ENCODE measurements at regions not wholly inside any gene's neighbourhood (a gene's known extent, or its start where the extent isn't known, plus 50 kb on each side); places are given as distances from the start of the nearest gene placed in this dataset.

DNA sequence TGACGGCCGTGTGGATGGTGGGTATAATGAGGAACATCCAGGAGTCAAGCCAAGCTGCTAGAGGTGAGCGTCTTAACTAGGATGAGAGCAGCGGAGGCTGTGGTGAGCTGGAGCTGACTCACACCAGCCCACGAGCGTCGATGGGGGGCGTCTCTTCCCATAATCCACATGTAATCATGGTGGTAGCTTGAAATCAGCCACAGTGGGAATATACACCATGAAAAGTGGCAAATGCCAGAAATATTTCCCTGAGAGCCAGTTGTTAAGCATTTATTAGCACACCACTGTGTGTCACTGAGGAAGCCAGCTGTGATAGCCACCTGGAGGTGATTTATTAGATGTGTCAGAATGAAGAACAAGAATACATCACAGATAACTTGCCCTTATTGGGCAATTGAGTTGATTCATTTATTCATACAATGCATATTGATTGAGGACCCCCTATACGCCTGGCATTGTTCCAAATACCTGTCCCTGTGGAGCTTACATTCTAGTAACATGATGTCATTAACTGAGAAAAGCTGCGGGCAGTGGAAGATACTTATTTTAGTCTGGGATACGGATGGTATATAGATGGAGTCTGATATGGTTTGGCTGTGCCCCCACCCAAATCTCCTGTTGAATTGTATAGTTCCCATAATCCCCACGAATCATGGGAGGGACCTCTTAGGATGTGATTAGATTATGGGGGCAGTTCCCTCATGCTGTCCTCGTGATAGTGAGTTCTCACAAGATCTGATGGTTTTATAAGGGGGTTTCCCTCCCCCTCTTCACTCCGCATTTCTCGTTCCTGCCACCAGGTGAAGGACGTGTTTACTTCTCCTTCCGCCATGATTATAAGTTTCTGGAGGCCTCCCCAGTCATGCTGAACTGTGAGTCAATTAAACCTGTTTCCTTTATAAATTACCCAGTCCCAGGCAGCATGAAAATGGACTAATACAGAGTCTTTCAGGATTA is 473.4 kb downstream of the METTL15 start:
- Mint-ChIP-seq H3K36me3 (no peaks in the 10 kb centered on the region), H3K4me3 (no peak overlapping the region), H3K4me1 (no peaks in the 10 kb centered on the region), H3K9me3 (peaks cover 0 to 2% (median 0%) of the 10 kb centered on the region in 7 donors), H3K27me3 (no peaks in the 10 kb centered on the region), H3K27ac (no peak overlapping the region)
- DNase-seq (no peak), ATAC-seq (ENCODE audit: low read depth in 2 of 2) (no peak)
- H3K27me3 ChIP-seq (ENCODE audit: control insufficient read depth, insufficient read depth, low read length), result no peaks in the 10 kb centered on the region
- H3K4me3 ChIP-seq (ENCODE audit: low read depth, low read length), result no peak overlapping the region
- H3K27ac ChIP-seq (ENCODE audit: insufficient read depth, low read length, poor library complexity, severe bottlenecking), result no peak overlapping the region
- no peaks in the 10 kb centered on the region for H3K4me1 ChIP-seq (ENCODE audit: control insufficient read depth, insufficient read depth, low read length, poor library complexity, severe bottlenecking)
- no peaks in the 10 kb centered on the region for H3K36me3 ChIP-seq (ENCODE audit: control insufficient read depth, insufficient read depth, low read length)
- no peaks in the 10 kb centered on the region for H3K9me3 ChIP-seq (ENCODE audit: control insufficient read depth in 2 of 2, low read length in 2 of 2)

DNA sequence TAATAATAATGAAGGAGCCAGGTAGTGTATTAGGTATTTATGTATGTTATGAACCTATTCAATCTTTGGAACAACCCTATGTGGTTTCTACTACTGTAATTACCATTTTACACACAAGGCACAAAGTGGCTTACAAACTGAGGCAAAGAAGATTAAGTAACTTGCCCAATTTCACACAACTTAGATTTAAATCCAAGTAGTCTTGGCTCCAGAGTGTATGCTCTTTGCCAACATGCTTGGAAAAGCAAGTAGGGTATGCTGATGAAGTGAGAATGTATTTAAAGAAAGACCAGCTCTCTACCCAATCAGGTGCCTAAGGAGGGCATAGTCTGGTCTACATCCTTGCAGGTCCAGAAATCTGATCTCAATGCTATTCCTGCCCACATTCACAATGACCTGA is 463.2 kb downstream of the METTL15 start:
- H3K4me1 Mint-ChIP-seq, result no peaks in the 10 kb centered on the region
- Histone ChIP-seq H3K4me3 (ENCODE audit: low read depth, low read length) (no peak overlapping the region), H3K9me3 (ENCODE audit: control insufficient read depth in 2 of 2, low read length in 2 of 2) (no peaks in the 10 kb centered on the region), H3K27ac (ENCODE audit: insufficient read depth, low read length, poor library complexity, severe bottlenecking) (no peak overlapping the region), H3K36me3 (ENCODE audit: control insufficient read depth, insufficient read depth, low read length) (no peaks in the 10 kb centered on the region), H3K4me1 (ENCODE audit: control insufficient read depth, insufficient read depth, low read length, poor library complexity, severe bottlenecking) (no peaks in the 10 kb centered on the region), H3K27me3 (ENCODE audit: control insufficient read depth, insufficient read depth, low read length) (no peaks in the 10 kb centered on the region)
- no peaks in the 10 kb centered on the region for H3K36me3 Mint-ChIP-seq
- DNase-seq (no peak), ATAC-seq (ENCODE audit: low read depth in 2 of 2) (no peak)
- no peak overlapping the region for H3K27ac Mint-ChIP-seq
- peaks cover 0 to 7% (median 0%) of the 10 kb centered on the region in 7 donors for H3K9me3 Mint-ChIP-seq
- H3K27me3 Mint-ChIP-seq, result no peaks in the 10 kb centered on the region
- H3K4me3 Mint-ChIP-seq, result no peak overlapping the region

DNA sequence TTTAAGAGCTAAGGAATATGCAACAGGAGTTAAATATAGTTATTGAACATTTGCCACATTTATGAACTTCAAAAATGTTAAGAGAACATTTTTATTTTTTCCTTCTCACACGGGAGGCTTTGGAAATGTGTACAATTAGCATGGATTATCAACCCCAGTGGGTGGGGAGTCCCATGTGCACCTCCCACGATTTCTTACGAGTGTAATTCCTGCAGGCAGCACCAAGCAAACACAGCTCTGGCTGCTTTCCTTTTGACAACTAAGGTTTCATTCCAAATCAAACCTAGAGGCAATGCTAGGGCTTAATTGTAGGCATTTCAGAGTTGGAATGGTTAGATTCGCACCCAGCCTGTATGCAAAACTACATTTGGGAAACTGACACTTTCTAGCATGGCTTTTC is 460.9 kb downstream of the METTL15 start:
- DNase-seq (no peak), ATAC-seq (ENCODE audit: low read depth in 2 of 2) (no peak)
- H3K4me3 ChIP-seq (ENCODE audit: low read depth, low read length), result no peak overlapping the region
- no peaks in the 10 kb centered on the region for H3K4me1 ChIP-seq (ENCODE audit: control insufficient read depth, insufficient read depth, low read length, poor library complexity, severe bottlenecking)
- no peaks in the 10 kb centered on the region for H3K27me3 ChIP-seq (ENCODE audit: control insufficient read depth, insufficient read depth, low read length)
- Mint-ChIP-seq H3K9me3 (peaks cover 0 to 7% (median 0%) of the 10 kb centered on the region in 7 donors), H3K36me3 (no peaks in the 10 kb centered on the region), H3K27ac (no peak overlapping the region), H3K27me3 (no peaks in the 10 kb centered on the region), H3K4me3 (no peak overlapping the region), H3K4me1 (no peaks in the 10 kb centered on the region)
- H3K36me3 ChIP-seq (ENCODE audit: control insufficient read depth, insufficient read depth, low read length), result no peaks in the 10 kb centered on the region
- H3K27ac ChIP-seq (ENCODE audit: insufficient read depth, low read length, poor library complexity, severe bottlenecking), result no peak overlapping the region
- no peaks in the 10 kb centered on the region for H3K9me3 ChIP-seq (ENCODE audit: control insufficient read depth in 2 of 2, low read length in 2 of 2)

DNA sequence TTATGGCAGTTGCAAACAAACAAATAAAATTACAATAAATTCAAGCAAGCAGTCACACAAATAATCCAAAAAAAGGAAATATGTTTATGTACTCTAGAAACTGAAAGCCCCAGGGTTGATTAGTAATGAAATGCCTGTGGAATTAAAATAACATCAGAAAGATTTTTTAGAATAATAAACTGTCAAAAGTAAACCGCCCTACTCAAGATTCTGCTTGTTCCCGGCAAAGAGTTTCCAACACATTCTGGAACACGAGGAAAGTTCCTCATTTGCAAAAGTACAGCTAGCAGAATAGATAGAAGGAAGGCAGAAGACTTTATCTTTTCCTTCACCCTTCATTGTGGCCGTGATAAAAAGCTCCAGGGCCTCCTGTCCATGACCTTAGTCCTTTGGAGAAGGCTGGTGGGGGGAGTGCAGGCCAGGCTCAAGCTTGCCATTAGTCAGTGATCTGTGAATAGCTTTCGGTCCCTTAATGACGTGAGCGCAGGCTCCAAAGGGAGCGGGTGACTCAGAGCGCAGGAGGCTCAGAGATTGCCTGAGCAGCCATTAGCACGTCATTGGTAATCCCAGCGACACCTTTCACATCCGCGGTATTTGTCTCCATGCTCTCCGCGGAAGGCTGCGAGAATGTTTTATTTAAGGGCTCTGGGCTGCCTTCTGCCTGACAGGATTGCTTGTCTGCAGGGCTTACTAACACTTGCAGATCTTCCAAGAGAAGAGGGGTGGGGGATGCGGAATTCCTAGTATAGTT is 458.3 kb downstream of the METTL15 start:
- no peak overlapping the region for H3K4me3 Mint-ChIP-seq

DNA sequence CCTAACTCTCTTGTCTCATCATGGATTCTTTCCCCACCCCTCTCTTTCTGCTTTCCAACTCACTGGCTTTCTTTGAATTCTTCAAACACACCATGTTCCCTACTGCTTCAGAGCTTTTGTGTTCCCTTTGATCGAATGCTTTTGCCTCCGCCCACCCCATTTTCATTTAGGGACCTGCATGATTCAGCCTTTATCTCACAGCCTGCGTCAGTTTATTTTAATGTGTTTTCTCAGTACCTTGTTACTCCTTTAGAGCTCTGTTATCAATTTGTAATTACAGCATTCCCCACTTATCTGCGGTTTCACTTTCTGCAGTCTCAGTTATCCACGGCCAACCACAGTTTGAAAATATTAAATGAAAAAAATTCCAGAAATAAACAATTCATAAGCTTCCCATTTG is 451.3 kb downstream of the METTL15 start:
- no peaks in the 10 kb centered on the region for H3K4me1 Mint-ChIP-seq
- DNase-seq (no peak), ATAC-seq (ENCODE audit: low read depth in 2 of 2) (no peak)
- H3K9me3 Mint-ChIP-seq, result peaks cover 0 to 15% (median 5%) of the 10 kb centered on the region in 7 donors
- peaks cover 4% of the 10 kb centered on the region for H3K27me3 Mint-ChIP-seq
- Histone ChIP-seq H3K4me1 (ENCODE audit: control insufficient read depth, insufficient read depth, low read length, poor library complexity, severe bottlenecking) (no peaks in the 10 kb centered on the region), H3K27me3 (ENCODE audit: control insufficient read depth, insufficient read depth, low read length) (no peaks in the 10 kb centered on the region), H3K27ac (ENCODE audit: insufficient read depth, low read length, poor library complexity, severe bottlenecking) (no peak overlapping the region), H3K4me3 (ENCODE audit: low read depth, low read length) (no peak overlapping the region), H3K36me3 (ENCODE audit: control insufficient read depth, insufficient read depth, low read length) (no peaks in the 10 kb centered on the region), H3K9me3 (ENCODE audit: control insufficient read depth in 2 of 2, low read length in 2 of 2) (no peaks in the 10 kb centered on the region)
- H3K27ac Mint-ChIP-seq, result no peak overlapping the region
- no peaks in the 10 kb centered on the region for H3K36me3 Mint-ChIP-seq
- no peak overlapping the region for H3K4me3 Mint-ChIP-seq

More for the DNA sequence above, 458.3 kb downstream of the METTL15 start:
- Histone ChIP-seq H3K4me3 (ENCODE audit: low read depth, low read length) (no peak overlapping the region), H3K36me3 (ENCODE audit: control insufficient read depth, insufficient read depth, low read length) (no peaks in the 10 kb centered on the region), H3K27me3 (ENCODE audit: control insufficient read depth, insufficient read depth, low read length) (no peaks in the 10 kb centered on the region), H3K27ac (ENCODE audit: insufficient read depth, low read length, poor library complexity, severe bottlenecking) (no peak overlapping the region), H3K4me1 (ENCODE audit: control insufficient read depth, insufficient read depth, low read length, poor library complexity, severe bottlenecking) (no peaks in the 10 kb centered on the region), H3K9me3 (ENCODE audit: control insufficient read depth in 2 of 2, low read length in 2 of 2) (no peaks in the 10 kb centered on the region)
- Mint-ChIP-seq H3K4me1 (no peaks in the 10 kb centered on the region), H3K9me3 (peaks cover 0 to 9% (median 3%) of the 10 kb centered on the region in 7 donors), H3K27me3 (no peaks in the 10 kb centered on the region), H3K27ac (no peak overlapping the region), H3K36me3 (no peaks in the 10 kb centered on the region)
- ATAC-seq (ENCODE audit: low read depth in 2 of 2), result no peak
- DNase-seq, result no peak

DNA sequence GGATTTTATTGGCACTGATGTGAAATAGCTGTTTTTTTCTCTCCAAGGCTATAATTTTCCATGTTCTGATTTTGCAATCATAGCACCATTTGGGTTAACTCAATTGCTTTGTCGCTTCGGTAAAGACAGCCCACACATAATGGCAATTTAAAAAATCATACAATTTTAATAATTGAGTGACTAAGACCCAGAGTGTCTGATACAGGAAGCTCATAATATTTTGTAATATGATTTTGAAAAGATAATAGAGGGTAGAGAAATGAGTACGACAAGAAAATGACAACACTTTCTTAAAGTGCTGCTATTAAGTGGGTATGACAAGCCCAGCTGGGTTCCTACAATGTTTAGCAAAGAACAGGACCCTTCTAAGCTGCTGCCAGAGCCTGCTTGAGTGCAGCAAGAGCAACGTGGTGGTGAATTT is 439.1 kb downstream of the METTL15 start:
- no peak overlapping the region for H3K27ac Mint-ChIP-seq
- H3K4me1 Mint-ChIP-seq, result no peaks in the 10 kb centered on the region
- Histone ChIP-seq H3K9me3 (ENCODE audit: control insufficient read depth in 2 of 2, low read length in 2 of 2) (peaks cover 0 to 2% of the 10 kb centered on the region in 2 experiments), H3K27me3 (ENCODE audit: control insufficient read depth, insufficient read depth, low read length) (no peaks in the 10 kb centered on the region), H3K36me3 (ENCODE audit: control insufficient read depth, insufficient read depth, low read length) (no peaks in the 10 kb centered on the region), H3K27ac (ENCODE audit: insufficient read depth, low read length, poor library complexity, severe bottlenecking) (no peak overlapping the region), H3K4me3 (ENCODE audit: low read depth, low read length) (no peak overlapping the region), H3K4me1 (ENCODE audit: control insufficient read depth, insufficient read depth, low read length, poor library complexity, severe bottlenecking) (no peaks in the 10 kb centered on the region)
- peaks cover 0 to 7% (median 0%) of the 10 kb centered on the region in 7 donors for H3K9me3 Mint-ChIP-seq
- H3K4me3 Mint-ChIP-seq, result no peak overlapping the region
- ATAC-seq (ENCODE audit: low read depth in 2 of 2) (no peak), DNase-seq (no peak)
- no peaks in the 10 kb centered on the region for H3K36me3 Mint-ChIP-seq
- no peaks in the 10 kb centered on the region for H3K27me3 Mint-ChIP-seq

DNA sequence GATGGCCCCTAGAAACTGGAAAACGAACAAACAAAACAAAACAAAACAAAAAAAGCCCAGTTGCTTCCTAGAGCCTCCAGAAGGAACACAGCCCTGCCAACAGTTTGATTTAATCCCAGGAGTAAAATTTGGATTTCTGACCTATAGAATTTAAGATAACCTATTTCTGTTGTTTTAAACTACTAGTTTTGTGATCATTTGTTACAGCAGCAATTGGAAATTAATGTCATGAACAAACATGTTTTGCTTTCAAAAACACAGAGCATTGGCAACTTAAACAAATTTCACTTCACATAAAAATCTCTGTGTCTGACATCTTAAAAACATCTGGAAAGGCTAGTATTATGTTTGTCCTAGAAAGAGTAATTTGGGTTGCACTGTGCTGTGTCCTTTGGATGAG is 437.3 kb downstream of the METTL15 start:
- Mint-ChIP-seq H3K27me3 (no peaks in the 10 kb centered on the region), H3K36me3 (no peaks in the 10 kb centered on the region), H3K4me1 (no peaks in the 10 kb centered on the region), H3K4me3 (no peak overlapping the region), H3K9me3 (peaks cover 0 to 6% (median 0%) of the 10 kb centered on the region in 7 donors), H3K27ac (no peak overlapping the region)
- no peaks in the 10 kb centered on the region for H3K36me3 ChIP-seq (ENCODE audit: control insufficient read depth, insufficient read depth, low read length)
- no peak overlapping the region for H3K4me3 ChIP-seq (ENCODE audit: low read depth, low read length)
- ATAC-seq (ENCODE audit: low read depth in 2 of 2) (no peak), DNase-seq (no peak)
- no peaks in the 10 kb centered on the region for H3K27me3 ChIP-seq (ENCODE audit: control insufficient read depth, insufficient read depth, low read length)
- no peak overlapping the region for H3K27ac ChIP-seq (ENCODE audit: insufficient read depth, low read length, poor library complexity, severe bottlenecking)
- no peaks in the 10 kb centered on the region for H3K9me3 ChIP-seq (ENCODE audit: control insufficient read depth in 2 of 2, low read length in 2 of 2)
- no peaks in the 10 kb centered on the region for H3K4me1 ChIP-seq (ENCODE audit: control insufficient read depth, insufficient read depth, low read length, poor library complexity, severe bottlenecking)
